ENCODE measurements at regions not wholly inside any gene's neighbourhood (a gene's known extent, or its start where the extent isn't known, plus 50 kb on each side); places are given as distances from the start of the nearest gene placed in this dataset.

GRCh38 chr5:116830079-116830478, 255.5 kb upstream of the SEMA6A start:
- WGBS, 5 donors = 87 to 94% (median 93%) methylated on average over 4 of the region's 4 CpGs

GRCh38 chr5:116827078-116827477, 252.5 kb upstream of the SEMA6A start:
- H3K27me3 ChIP-seq = no peaks in the 10 kb centered on the region
- H3K4me1 ChIP-seq = no peaks in the 10 kb centered on the region
- intact Hi-C loops (cut with DNase I; ENCODE audit: low total_unique reads) = no loop called here
- DNase-seq = no peak
- no peak overlapping the region for H3K27ac ChIP-seq
- H3K36me3 ChIP-seq = no peaks in the 10 kb centered on the region
- TF ChIP-seq EP300 (IDR thresholded peaks at IDR 0.05) (no peak), POLR2A (IDR thresholded peaks at IDR 0.05) (no peak), POLR2AphosphoS5 (IDR thresholded peaks at IDR 0.05) (no peak), CTCF (IDR thresholded peaks at IDR 0.05) (no peak)
- H3K9me3 ChIP-seq = no peaks in the 10 kb centered on the region
- H3K4me3 ChIP-seq = no peak overlapping the region

More at GRCh38 chr5:116830079-116830478, 255.5 kb upstream of the SEMA6A start:
- TF ChIP-seq CTCF (IDR thresholded peaks at IDR 0.05) (no peak), POLR2AphosphoS5 (IDR thresholded peaks at IDR 0.05) (no peak), EP300 (IDR thresholded peaks at IDR 0.05) (no peak), POLR2A (IDR thresholded peaks at IDR 0.05) (no peak)
- Histone ChIP-seq H3K9me3 (no peaks in the 10 kb centered on the region), H3K27ac (no peak overlapping the region), H3K27me3 (no peaks in the 10 kb centered on the region), H3K4me1 (no peaks in the 10 kb centered on the region), H3K4me3 (no peak overlapping the region), H3K36me3 (no peaks in the 10 kb centered on the region)
- intact Hi-C loops (cut with DNase I; ENCODE audit: low total_unique reads) = no loop called here
- DNase-seq = no peak

GRCh38 chr5:116825486-116825885, 250.9 kb upstream of the SEMA6A start:
- intact Hi-C loops (cut with DNase I; ENCODE audit: low total_unique reads) = no loop called here
- Histone ChIP-seq H3K27me3 (no peaks in the 10 kb centered on the region), H3K9me3 (no peaks in the 10 kb centered on the region), H3K27ac (no peak overlapping the region), H3K4me1 (no peaks in the 10 kb centered on the region), H3K36me3 (no peaks in the 10 kb centered on the region), H3K4me3 (no peak overlapping the region)
- TF ChIP-seq EP300 (IDR thresholded peaks at IDR 0.05) = no peak
- no peak for TF ChIP-seq CTCF (IDR thresholded peaks at IDR 0.05)
- TF ChIP-seq POLR2AphosphoS5 (IDR thresholded peaks at IDR 0.05) = no peak
- no peak for TF ChIP-seq POLR2A (IDR thresholded peaks at IDR 0.05)
- DNase-seq = no peak
- WGBS, 5 donors = 61 to 92% (median 73%) methylated on average over 1 of the region's 1 CpG

- DNase-seq = no peak
- no peaks in the 10 kb centered on the region for H3K9me3 ChIP-seq
- TF ChIP-seq POLR2A (IDR thresholded peaks at IDR 0.05) = no peak
- no peak for TF ChIP-seq EP300 (IDR thresholded peaks at IDR 0.05)
- no peak for TF ChIP-seq CTCF (IDR thresholded peaks at IDR 0.05)
- no peak for TF ChIP-seq POLR2AphosphoS5 (IDR thresholded peaks at IDR 0.05)
- intact Hi-C loops (cut with DNase I; ENCODE audit: low total_unique reads) = no loop called here
- no peak overlapping the region for H3K4me3 ChIP-seq
- no peak overlapping the region for H3K27ac ChIP-seq
- H3K27me3 ChIP-seq = no peaks in the 10 kb centered on the region
- no peaks in the 10 kb centered on the region for H3K4me1 ChIP-seq
- WGBS, 5 donors = 67 to 85% (median 79%) methylated on average over 3 of the region's 3 CpGs
- no peaks in the 10 kb centered on the region for H3K36me3 ChIP-seq
These were observed 250.3 kb upstream of the SEMA6A start for GRCh38 chr5:116824751-116825438.
